NT2/D1 (cell line): ENCODE measurements at regions not wholly inside any gene's neighbourhood (a gene's known extent, or its start where the extent isn't known, plus 50 kb on each side); places are given as distances from the start of the nearest gene placed in this dataset.

ENCODE experiments used
- DNase-seq: peaks from one replicate; pipeline ENCODE4 v3.0.0-alpha.2; 2011; ENCODE audit warnings: low read depth, low spot score
- H3K27me3 ChIP-seq: 2 replicates; pipeline ENCODE4 v1.6.0; 2011; ENCODE audit warnings: mild to moderate bottlenecking; ENCODE audit not compliant: insufficient read length, insufficient read depth
- H3K36me3 ChIP-seq: 2 replicates; pipeline ENCODE4 v1.6.1; 2011; ENCODE audit warnings: mild to moderate bottlenecking, low read length, mixed read lengths; ENCODE audit not compliant: insufficient read depth, insufficient read length
- H3K4me1 ChIP-seq: 2 replicates; pipeline ENCODE4 v1.5.1; 2011; ENCODE audit not compliant: insufficient read depth, insufficient read length
- H3K4me3 ChIP-seq: 2 replicates; pipeline ENCODE4 v1.5.1; 2011; ENCODE audit warnings: low read depth; ENCODE audit not compliant: insufficient read length
- H3K9ac ChIP-seq: 2 replicates; pipeline ENCODE4 v1.6.0; 2011; ENCODE audit warnings: low read depth; ENCODE audit not compliant: insufficient read length
- H3K9me3 ChIP-seq: 2 replicates; pipeline ENCODE4 v1.5.1; 2011; ENCODE audit warnings: mild to moderate bottlenecking, low read length; ENCODE audit not compliant: insufficient read depth
- SUZ12 ChIP-seq: IDR thresholded peaks from 2 replicates; pipeline ENCODE4 v1.6.1; 2011; ENCODE audit not compliant: insufficient read length, insufficient read depth; ENCODE audit errors: extremely low read depth
- YY1 ChIP-seq: IDR thresholded peaks from 2 replicates; pipeline ENCODE4 v1.6.1; 2011; ENCODE audit not compliant: insufficient read length, insufficient read depth
- ZNF274 ChIP-seq: IDR thresholded peaks from 2 replicates; pipeline ENCODE4 v1.6.1; 2011; ENCODE audit warnings: mild to moderate bottlenecking, low read depth, low read length

DNA sequence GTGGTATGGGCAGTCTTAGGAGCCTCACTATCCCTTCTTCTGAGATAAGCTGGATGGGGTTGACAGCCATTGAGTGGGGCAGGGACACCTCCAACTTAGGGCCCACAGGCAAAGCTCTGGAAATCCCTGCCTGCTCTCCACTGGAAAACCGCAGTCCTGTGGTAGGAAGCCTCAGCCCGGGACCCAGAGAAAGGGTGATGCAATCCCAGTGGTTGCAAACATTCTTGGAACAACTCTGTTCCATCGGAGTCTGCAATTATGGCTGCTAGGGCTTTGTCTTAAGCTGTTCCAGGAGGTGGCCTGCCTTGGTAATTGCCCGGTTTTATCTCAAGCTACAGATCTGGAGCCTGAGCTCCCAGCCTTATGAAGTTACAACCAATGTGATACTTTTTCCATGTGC lies 133.4 kb downstream of the DICER1 start:
- TF ChIP-seq SUZ12 (no peak), ZNF274 (no peak), YY1 (no peak)
- Histone ChIP-seq H3K36me3 (no peaks in the 10 kb centered on the region), H3K4me1 (no peaks in the 10 kb centered on the region), H3K9me3 (no peaks in the 10 kb centered on the region), H3K4me3 (no peak overlapping the region), H3K9ac (no peak overlapping the region), H3K27me3 (no peaks in the 10 kb centered on the region)
- no peak for DNase-seq

DNA sequence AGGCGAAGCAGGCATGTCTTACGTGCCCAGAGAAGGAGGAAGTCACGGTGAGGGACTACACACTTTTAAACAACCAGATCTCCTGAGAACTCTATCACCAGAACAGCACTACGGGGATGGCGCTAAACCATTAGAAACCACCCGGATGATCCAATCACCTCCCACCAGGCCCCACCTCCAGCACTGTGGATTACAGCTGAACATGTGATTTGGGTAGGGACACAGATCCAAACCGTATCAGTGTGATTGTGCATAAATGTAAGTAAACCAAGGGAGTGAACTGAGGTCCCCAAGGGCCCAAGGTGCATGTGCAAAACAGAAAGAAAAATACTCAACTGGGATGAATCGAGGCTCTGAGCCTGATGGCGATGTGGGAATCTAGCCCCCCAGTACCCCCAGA lies 134.2 kb downstream of the DICER1 start:
- no peak for TF ChIP-seq SUZ12
- TF ChIP-seq YY1 = no peak
- TF ChIP-seq ZNF274 = no peak
- DNase-seq = no peak
- Histone ChIP-seq H3K27me3 (no peaks in the 10 kb centered on the region), H3K9ac (no peak overlapping the region), H3K4me3 (no peak overlapping the region), H3K36me3 (no peaks in the 10 kb centered on the region), H3K9me3 (no peaks in the 10 kb centered on the region), H3K4me1 (no peaks in the 10 kb centered on the region)

DNA sequence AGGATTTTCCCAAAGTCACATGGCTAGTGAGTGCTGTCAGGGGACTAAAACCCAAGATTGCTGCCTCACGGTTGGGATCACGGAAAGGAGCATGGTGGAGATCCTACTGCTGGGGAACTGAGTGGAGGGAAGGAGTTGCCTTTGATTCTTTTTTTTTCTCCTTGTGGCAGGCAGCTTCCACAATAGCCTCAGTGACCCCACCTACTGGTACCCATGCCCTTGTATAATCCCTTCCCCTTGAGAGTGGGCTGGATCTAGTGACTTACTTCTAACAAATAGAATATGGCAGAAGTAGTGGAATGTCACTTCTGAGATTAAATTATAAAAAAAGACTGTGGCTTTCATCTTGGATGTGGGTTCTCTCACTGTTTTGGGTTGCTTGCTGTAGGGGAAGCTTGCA lies 135.7 kb downstream of the DICER1 start:
- peak; percentile 16 for DNase-seq
- Histone ChIP-seq H3K27me3 (no peaks in the 10 kb centered on the region), H3K9ac (no peak overlapping the region)

DNA sequence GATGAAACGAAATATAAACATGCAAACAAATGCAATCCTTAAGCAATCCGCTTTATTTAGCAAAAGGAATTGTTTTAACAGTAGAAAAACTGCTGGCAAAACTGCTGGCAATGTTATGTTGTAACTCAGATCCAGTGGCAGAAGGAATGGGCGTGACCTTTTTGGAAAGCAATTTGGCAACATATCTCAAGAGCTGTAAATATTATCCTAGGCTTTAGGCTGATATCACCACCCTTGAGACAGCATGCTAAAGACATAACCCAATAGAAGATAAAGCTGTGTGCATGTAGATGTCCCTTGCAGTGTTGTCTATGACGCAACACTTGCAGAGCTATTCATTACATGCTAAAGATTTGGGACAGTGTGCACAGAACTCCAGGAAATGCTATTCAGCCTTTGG lies 138.5 kb downstream of the DICER1 start:
- Histone ChIP-seq H3K9me3 (peaks cover 8% of the 10 kb centered on the region; the same call in 1 of the 2 replicates), H3K4me3 (no peak overlapping the region), H3K4me1 (no peaks in the 10 kb centered on the region), H3K27me3 (no peaks in the 10 kb centered on the region), H3K36me3 (no peaks in the 10 kb centered on the region), H3K9ac (no peak overlapping the region)
- DNase-seq = no peak
- TF ChIP-seq YY1 (no peak), ZNF274 (no peak), SUZ12 (no peak)

More for the DNA sequence above, 135.7 kb downstream of the DICER1 start:
- Histone ChIP-seq H3K4me3 (no peak overlapping the region), H3K36me3 (no peaks in the 10 kb centered on the region), H3K4me1 (no peaks in the 10 kb centered on the region), H3K9me3 (no peaks in the 10 kb centered on the region)
- no peak for TF ChIP-seq SUZ12
- no peak for TF ChIP-seq YY1

DNA sequence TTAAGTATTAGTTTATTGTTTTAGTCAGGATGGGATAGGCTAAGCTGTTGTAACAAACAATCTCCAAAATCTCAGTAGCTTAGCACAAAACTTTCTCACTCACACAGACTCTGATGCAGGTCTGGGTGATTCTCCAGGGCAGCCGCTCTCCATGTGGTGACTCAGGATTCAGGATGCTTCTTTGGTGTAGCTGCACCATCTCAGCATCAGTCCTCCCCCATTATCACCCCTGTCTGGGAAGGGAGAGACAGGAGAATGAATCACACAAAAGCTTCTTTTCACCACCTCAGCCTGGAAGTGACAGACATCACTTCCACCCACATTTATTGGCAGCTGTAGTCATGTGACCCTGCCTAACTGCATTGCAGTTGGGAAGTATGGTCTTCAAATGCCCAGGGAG lies 142.3 kb downstream of the DICER1 start:
- Histone ChIP-seq H3K4me3 (no peak overlapping the region), H3K4me1 (no peaks in the 10 kb centered on the region), H3K9me3 (peaks cover 8% of the 10 kb centered on the region; the same call in 1 of the 2 replicates), H3K9ac (no peak overlapping the region), H3K36me3 (no peaks in the 10 kb centered on the region), H3K27me3 (no peaks in the 10 kb centered on the region)
- no peak for DNase-seq
- TF ChIP-seq ZNF274 = no peak
- TF ChIP-seq SUZ12 = no peak
- TF ChIP-seq YY1 = no peak

DNA sequence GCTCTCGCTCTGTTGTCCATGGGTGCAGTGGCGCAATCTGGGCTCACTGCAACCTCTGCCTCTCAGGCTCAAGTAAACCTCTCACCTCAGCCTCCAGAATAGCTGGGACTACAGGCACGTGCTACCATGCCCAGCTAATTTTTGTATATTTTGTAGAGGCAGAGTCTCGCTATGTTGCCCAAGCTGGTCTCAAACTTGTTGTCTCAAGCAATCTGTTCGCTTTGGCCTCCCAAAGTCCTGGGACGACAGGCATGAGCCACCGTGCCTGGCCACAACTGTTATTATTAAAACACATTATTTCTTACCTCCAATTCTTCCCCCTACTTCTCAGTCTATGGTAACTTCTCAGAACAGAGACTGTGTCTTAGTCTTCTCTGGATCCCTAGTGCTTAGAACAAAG lies 143.3 kb downstream of the DICER1 start:
- no peak for DNase-seq
- TF ChIP-seq YY1 = no peak
- no peaks in the 10 kb centered on the region for H3K27me3 ChIP-seq
- no peak overlapping the region for H3K4me3 ChIP-seq
- no peaks in the 10 kb centered on the region for H3K4me1 ChIP-seq
- H3K9ac ChIP-seq = no peak overlapping the region
- H3K36me3 ChIP-seq = no peaks in the 10 kb centered on the region
- H3K9me3 ChIP-seq = peaks cover 8% of the 10 kb centered on the region; the same call in 1 of the 2 replicates

DNA sequence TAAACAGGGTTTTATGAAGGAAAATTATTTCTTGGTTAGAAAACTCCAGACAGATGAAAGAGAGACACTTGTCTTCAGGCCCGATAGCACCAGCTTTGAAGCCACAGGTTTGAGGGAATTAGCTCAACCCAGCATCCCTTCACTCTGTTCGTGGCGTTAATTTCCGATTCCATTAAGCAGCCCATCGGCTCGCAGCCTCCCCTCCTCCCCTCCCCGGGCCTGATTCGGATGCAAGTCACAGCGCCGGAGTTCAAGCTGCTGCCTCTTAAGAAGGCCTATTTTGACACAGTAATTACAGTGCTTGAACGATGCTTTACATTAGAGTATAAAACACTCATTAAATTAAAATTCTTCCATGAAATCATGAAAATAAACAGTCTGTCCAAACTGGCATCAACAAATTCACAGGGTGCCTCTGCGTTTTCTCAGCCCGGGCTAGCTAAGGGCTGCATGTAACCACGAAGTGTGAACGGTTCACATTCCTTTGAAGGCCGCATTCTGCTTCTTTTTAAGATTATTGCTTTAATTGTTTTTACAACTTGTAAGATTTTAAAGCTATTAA lies 145.8 kb downstream of the DICER1 start:
- no peak overlapping the region for H3K4me3 ChIP-seq
- TF ChIP-seq YY1 (no peak), ZNF274 (no peak), SUZ12 (no peak)
- no peak overlapping the region for H3K9ac ChIP-seq
- DNase-seq = no peak
- peaks cover 8% of the 10 kb centered on the region; the same call in 1 of the 2 replicates for H3K9me3 ChIP-seq
- no peaks in the 10 kb centered on the region for H3K36me3 ChIP-seq
- no peaks in the 10 kb centered on the region for H3K4me1 ChIP-seq
- H3K27me3 ChIP-seq = no peaks in the 10 kb centered on the region
